GM12878 (cell line): ENCODE measurements at regions not wholly inside any gene's neighbourhood (a gene's known extent, or its start where the extent isn't known, plus 50 kb on each side); places are given as distances from the start of the nearest gene placed in this dataset.
"Not testable (repeated sequence)": the region's sequence is repeated elsewhere in the genome, so short reads cannot be mapped to it uniquely, and the experiment has no call there.

Source experiments
- ATAC-seq: fragments of 200-7000 bp; cut with Tn5 transposase; 3 replicates; pipeline ENCODE4 v1.9.1; 2020; ENCODE audit warnings: mild to moderate bottlenecking, moderate library complexity
- BruUV-seq: library from RNA; stranded (reverse); fragments of 400-500 nt; replicated peaks from 2 replicates; lab custom pipeline; 2021; lab: Mats Ljungman, UMichigan
- CTCF ChIA-PET: fragments of 300-600 bp; sonication (Branson Sonifier 250); formaldehyde crosslinking; extraction: SDS; loops from one replicate; lab custom pipeline; 2021; ENCODE audit warnings: inconsistent platforms; lab: Yijun Ruan, JAX
- POLR2A ChIA-PET: fragments of 350-600 bp; formaldehyde crosslinking; extraction: SDS; loops from one replicate; lab custom pipeline; 2021; ENCODE audit warnings: inconsistent platforms; lab: Charles Lee
- RAD21 ChIA-PET: fragments of 300-600 bp; sonication (Branson Sonifier 250); formaldehyde crosslinking; loops from one replicate; lab custom pipeline; 2023; ENCODE audit warnings: antibody characterized with exemption; ENCODE audit not compliant: unreplicated experiment; lab: Charles Lee
- SMC1A ChIA-PET: fragments of 300-600 bp; sonication (Branson Sonifier 250); formaldehyde crosslinking; loops from one replicate; lab custom pipeline; 2023; ENCODE audit not compliant: unreplicated experiment, uncharacterized antibody; lab: Charles Lee
- DNase-seq: peaks from one replicate; pipeline ENCODE4 v3.0.0-alpha.2; 2011; ENCODE audit warnings: low read depth, low spot score
- FAIRE-seq: peaks from 3 replicates; lab custom pipeline; 2011; peaks lifted over from hg19 to GRCh38; lab: Jason Lieb, UNC
- H2AFZ ChIP-seq: 2 replicates; pipeline ENCODE4 v1.6.0; 2011; ENCODE audit warnings: low read depth, low read length, control low read depth; ENCODE audit not compliant: control insufficient read depth
- H3K27ac ChIP-seq: 2 replicates; pipeline ENCODE4 v1.5.1; 2011; ENCODE audit warnings: control low read depth; ENCODE audit not compliant: control insufficient read depth, insufficient read depth
- H3K27me3 ChIP-seq, 2 experiments: replicated peaks in 1 of 2; 2 replicates each; pipeline versions ENCODE4 v1.6.0 to v1.6.1; 2011; ENCODE audit warnings: low read length in 1 of 2; ENCODE audit not compliant: control insufficient read depth in 2 of 2, insufficient read depth in 2 of 2
- H3K36me3 ChIP-seq, 2 experiments: 2 replicates each; pipeline ENCODE4 v1.5.1; 2011; ENCODE audit warnings: low read length in 1 of 2; ENCODE audit not compliant: control insufficient read depth in 2 of 2, insufficient read depth in 2 of 2
- H3K4me1 ChIP-seq: 2 replicates; pipeline ENCODE4 v1.6.1; 2011; ENCODE audit warnings: mild to moderate bottlenecking, low read length, moderate library complexity, mixed read lengths; ENCODE audit not compliant: control insufficient read depth, insufficient read depth
- H3K4me2 ChIP-seq: 2 replicates; pipeline ENCODE4 v1.6.0; 2011; ENCODE audit warnings: control low read depth; ENCODE audit not compliant: control insufficient read depth, insufficient read depth
- H3K4me3 ChIP-seq: fragments of 200-600 bp; sonication (generic); 2 replicates; pipeline ENCODE4 v1.5.1; 2016
- H3K79me2 ChIP-seq: 2 replicates; pipeline ENCODE4 v1.6.0; 2011; ENCODE audit warnings: low read length; ENCODE audit not compliant: control insufficient read depth, insufficient read depth
- H3K9ac ChIP-seq: 2 replicates; pipeline ENCODE4 v1.8.0; 2011; ENCODE audit warnings: low read length, control low read depth, mixed read lengths; ENCODE audit not compliant: control insufficient read depth, insufficient read depth
- H3K9me3 ChIP-seq: replicated peaks from 3 replicates; pipeline ENCODE4 v1.5.1; 2011; ENCODE audit warnings: mild to moderate bottlenecking, low read length; ENCODE audit not compliant: control insufficient read depth, insufficient read depth
- H4K20me1 ChIP-seq: 2 replicates; pipeline ENCODE4 v1.6.0; 2011; ENCODE audit not compliant: control insufficient read depth, insufficient read depth
- BCLAF1 ChIP-seq: fragments of 450-650 bp; IDR thresholded peaks from 2 replicates; pipeline ENCODE4 v1.6.1; 2017; ENCODE audit warnings: antibody characterized with exemption, mild to moderate bottlenecking, moderate library complexity
- EZH2 ChIP-seq: IDR thresholded peaks from 2 replicates; pipeline ENCODE4 v1.6.1; 2012; ENCODE audit warnings: low read depth, mild to moderate bottlenecking, control low read depth, inconsistent platforms, low read length, borderline replicate concordance; ENCODE audit not compliant: control insufficient read depth
- IRF3 ChIP-seq: fragments of 450-650 bp; IDR thresholded peaks from 2 replicates; pipeline ENCODE4 v1.6.1; 2014; ENCODE audit warnings: mild to moderate bottlenecking
- MLLT1 ChIP-seq: fragments of 450-650 bp; IDR thresholded peaks from 2 replicates; pipeline ENCODE4 v1.6.1; 2016; ENCODE audit warnings: mild to moderate bottlenecking
- PBX3 ChIP-seq: IDR thresholded peaks from 2 replicates; pipeline ENCODE4 v1.6.1; 2011; ENCODE audit warnings: mild to moderate bottlenecking, low read depth, low read length, moderate library complexity; ENCODE audit not compliant: insufficient replicate concordance
- SUZ12 ChIP-seq: fragments of 200-600 bp; sonication (generic); IDR thresholded peaks from one replicate; pipeline ENCODE4 v1.6.1; 2018; ENCODE audit warnings: antibody characterized with exemption, mild to moderate bottlenecking; ENCODE audit not compliant: unreplicated experiment
- WRNIP1 ChIP-seq: IDR thresholded peaks from 2 replicates; pipeline ENCODE4 v1.6.1; 2011; ENCODE audit warnings: low read depth, low read length, improper control_type of control experiment, borderline replicate concordance
- WGBS: methylation state at CpG from one replicate; pipeline ENCODE4 v1.1.6; 2016; ENCODE audit warnings: low lambda C conversion rate; ENCODE audit not compliant: insufficient replicate concordance, insufficient coverage; ENCODE audit errors: missing lambda C conversion rate; 5-methylcytosine and 5-hydroxymethylcytosine counted together
- in situ Hi-C: fragments of 300-500 bp; cut with MboI; formaldehyde crosslinking; loops from 9 replicates; pipeline ENCODE4 v1.14.3; 2018; ENCODE audit warnings: mixed read lengths
- intact Hi-C: fragments of 100-400 bp; cut with micrococcal nuclease; formaldehyde crosslinking; loops from one replicate; pipeline ENCODE4 v1.14.2; 2022; ENCODE audit not compliant: unreplicated experiment

- no peak for TF ChIP-seq BCLAF1
- TF ChIP-seq IRF3 = no peak
- TF ChIP-seq EZH2 = no peak
- TF ChIP-seq WRNIP1 = no peak
- no peak for TF ChIP-seq SUZ12
- TF ChIP-seq MLLT1 = no peak
- no peak for TF ChIP-seq PBX3
Observed at GRCh38 chr11:123334925-123335324, 95.1 kb upstream of the GRAMD1B start (continued).

- in situ Hi-C loops, ATAC-seq, H3K9me3 ChIP-seq, H3K4me3 ChIP-seq, H3K9ac ChIP-seq, H3K36me3 ChIP-seq, POLR2A ChIA-PET, FAIRE-seq, H3K79me2 ChIP-seq, H3K4me2 ChIP-seq, H3K27me3 ChIP-seq, RAD21 ChIA-PET, H4K20me1 ChIP-seq, BruUV-seq, DNase-seq, H2AFZ ChIP-seq, H3K27ac ChIP-seq, intact Hi-C loops, H3K4me1 ChIP-seq, CTCF ChIA-PET: not testable (repeated sequence)
- 2% methylated on average over 1 of the region's 1 CpG for WGBS
- SMC1A ChIA-PET = interaction anchor here (1.0 kb wide), 1 partner anchor 25 kb away, joined by 3 read pairs; no protein-coding TSS in a partner anchor
Observed at GRCh38 chr11:123332577-123332976, 97.5 kb upstream of the GRAMD1B start.
